ENCODE measurements at regions not wholly inside any gene's neighbourhood (a gene's known extent, or its start where the extent isn't known, plus 50 kb on each side); places are given as distances from the start of the nearest gene placed in this dataset.

GRCh38 chr6:166842607-166843006 is 113.7 kb downstream of the RNASET2 start:
- DNase-seq (ENCODE audit: low read depth): no peak

- no peak for DNase-seq (ENCODE audit: low read depth)
Observed at GRCh38 chr6:166841216-166841615, 115.1 kb downstream of the RNASET2 start.

GRCh38 chr6:166839569-166839968 is 116.8 kb downstream of the RNASET2 start:
- no peak for DNase-seq (ENCODE audit: low read depth)

- no peak for DNase-seq (ENCODE audit: low read depth)
Observed at GRCh38 chr6:166838987-166839386, 117.4 kb downstream of the RNASET2 start.

- DNase-seq (ENCODE audit: low read depth): no peak
Observed at GRCh38 chr6:166836785-166837718, 119.3 kb downstream of the RNASET2 start.

GRCh38 chr6:166834049-166834448 is 122.3 kb downstream of the RNASET2 start:
- DNase-seq (ENCODE audit: low read depth): no peak

GRCh38 chr6:166830891-166831363 is 125.4 kb downstream of the RNASET2 start:
- no peak for DNase-seq (ENCODE audit: low read depth)

- no peak for DNase-seq (ENCODE audit: low read depth)
Observed at GRCh38 chr6:166830185-166830890, 126.0 kb downstream of the RNASET2 start.

GRCh38 chr6:166826264-166826663 is 130.1 kb downstream of the RNASET2 start:
- no peak for DNase-seq (ENCODE audit: low read depth)

GRCh38 chr6:166825553-166826145 is 130.7 kb downstream of the RNASET2 start:
- DNase-seq (ENCODE audit: low read depth): no peak

GRCh38 chr6:166824880-166825250 is 131.5 kb downstream of the RNASET2 start:
- DNase-seq (ENCODE audit: low read depth): no peak

- no peak for DNase-seq (ENCODE audit: low read depth)
Observed at GRCh38 chr6:166824146-166824879, 132.0 kb downstream of the RNASET2 start.

GRCh38 chr6:166822609-166823008 is 133.7 kb downstream of the RNASET2 start:
- no peak for DNase-seq (ENCODE audit: low read depth)

GRCh38 chr6:166820483-166820882 is 135.9 kb downstream of the RNASET2 start:
- no peak for DNase-seq (ENCODE audit: low read depth)

- no peak for DNase-seq (ENCODE audit: low read depth)
Observed at GRCh38 chr6:166820070-166820469, 136.3 kb downstream of the RNASET2 start.

GRCh38 chr6:166815629-166816028 is 140.7 kb downstream of the RNASET2 start:
- no peak for DNase-seq (ENCODE audit: low read depth)

- no peak for DNase-seq (ENCODE audit: low read depth)
Observed at GRCh38 chr6:166814390-166814789, 142.0 kb downstream of the RNASET2 start.

- DNase-seq (ENCODE audit: low read depth): no peak
Observed at GRCh38 chr6:166813461-166813860, 142.9 kb downstream of the RNASET2 start.

- DNase-seq (ENCODE audit: low read depth): no peak
Observed at GRCh38 chr6:166810864-166811263, 145.5 kb downstream of the RNASET2 start.

- DNase-seq (ENCODE audit: low read depth): no peak
Observed at GRCh38 chr6:166809721-166810120, 146.6 kb downstream of the RNASET2 start.

- DNase-seq (ENCODE audit: low read depth): no peak
Observed at GRCh38 chr6:166806962-166807757, 149.2 kb downstream of the RNASET2 start.

All from activated gamma-delta T cell treated with anti-CD3 and anti-CD28 coated beads, Interleukin-2, amount 50 U/mL, for 16 hours (primary cell).